ENCODE measurements at regions not wholly inside any gene's neighbourhood (a gene's known extent, or its start where the extent isn't known, plus 50 kb on each side); places are given as distances from the start of the nearest gene placed in this dataset.

DNA sequence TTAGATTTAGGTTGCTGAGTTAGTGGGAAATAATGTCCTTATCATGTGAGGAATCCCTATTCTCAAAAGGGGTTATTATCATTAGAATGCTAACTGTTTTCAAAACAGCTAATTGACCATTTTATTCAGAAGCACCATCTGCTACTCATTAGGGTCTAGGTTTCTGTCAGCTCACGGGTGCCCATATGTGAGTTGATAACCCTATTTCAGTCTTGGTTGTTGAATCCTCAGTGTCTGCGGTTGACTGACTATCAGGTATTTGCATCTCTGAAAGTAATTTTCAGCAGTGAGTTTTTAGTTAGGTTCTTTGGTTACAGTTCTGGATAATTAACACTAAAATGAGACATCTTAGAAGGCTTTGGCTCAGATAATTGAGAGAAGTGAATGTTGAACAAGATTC lies 1404.0 kb downstream of the AACS start:
- TF ChIP-seq, protein P1, sequence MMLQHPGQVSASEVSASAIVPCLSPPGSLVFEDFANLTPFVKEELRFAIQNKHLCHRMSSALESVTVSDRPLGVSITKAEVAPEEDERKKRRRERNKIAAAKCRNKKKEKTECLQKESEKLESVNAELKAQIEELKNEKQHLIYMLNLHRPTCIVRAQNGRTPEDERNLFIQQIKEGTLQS (IDR thresholded peaks at IDR 0.05; ENCODE audit: borderline replicate concordance, extremely low read depth, low read depth, low read length) = no peak
- TF ChIP-seq SMARCA5 (IDR thresholded peaks at IDR 0.05) = no peak
- no peak for TF ChIP-seq BCL11A (IDR thresholded peaks at IDR 0.05; ENCODE audit: low read depth, low read length)
- no peak for TF ChIP-seq SMC3 (IDR thresholded peaks at IDR 0.05; ENCODE audit: borderline replicate concordance, low read length)
- no peak for TF ChIP-seq CTCF (IDR thresholded peaks at IDR 0.05 in 2 of 3, conservative IDR thresholded peaks at IDR 0.05 in 1 of 3; ENCODE audit: control insufficient read depth in 2 of 3, extremely low read depth in 1 of 3, insufficient read depth in 1 of 3, low read depth in 3 of 3, low read length in 3 of 3)
- no peak for TF ChIP-seq POLR2A (IDR thresholded peaks at IDR 0.05; ENCODE audit: low read depth, low read length)
- TF ChIP-seq IKZF1 (conservative IDR thresholded peaks at IDR 0.05) = no peak
- no peak for TF ChIP-seq RAD21 (IDR thresholded peaks at IDR 0.05; ENCODE audit: insufficient read depth, low read depth, low read length)
- no peak for TF ChIP-seq EZH2 (IDR thresholded peaks at IDR 0.05; ENCODE audit: borderline replicate concordance, control insufficient read depth, low read depth, low read length)
- no peak for TF ChIP-seq CHD2 (IDR thresholded peaks at IDR 0.05; ENCODE audit: borderline replicate concordance, low read depth, low read length)
- TF ChIP-seq NFYB (IDR thresholded peaks at IDR 0.05; ENCODE audit: insufficient read depth, low read depth, low read length) = no peak
- no peak for TF ChIP-seq TARDBP (IDR thresholded peaks at IDR 0.05; ENCODE audit: borderline replicate concordance)
- no peak for TF ChIP-seq RELA (IDR thresholded peaks at IDR 0.05; ENCODE audit: borderline replicate concordance, partially characterized antibody)
